BE2C (cell line): ENCODE measurements at regions not wholly inside any gene's neighbourhood (a gene's known extent, or its start where the extent isn't known, plus 50 kb on each side); places are given as distances from the start of the nearest gene placed in this dataset.

Experiments used
- DNase-seq: peaks from one replicate; pipeline ENCODE4 v3.0.0-alpha.2; 2020
- H3K27me3 ChIP-seq: fragments of 250-450 bp; sonication (Bioruptor Pico); 2 replicates; pipeline ENCODE4 v1.5.1; 2020; ENCODE audit warnings: mild to moderate bottlenecking
- H3K36me3 ChIP-seq: fragments of 250-450 bp; sonication (Bioruptor Pico); 2 replicates; pipeline ENCODE4 v1.5.1; 2020; ENCODE audit warnings: mild to moderate bottlenecking
- H3K4me1 ChIP-seq: fragments of 250-450 bp; sonication (Bioruptor Pico); 2 replicates; pipeline ENCODE4 v1.5.1; 2020
- H3K4me3 ChIP-seq: 2 replicates; pipeline ENCODE4 v1.5.1; 2011; ENCODE audit warnings: low read depth, low read length
- H3K9me3 ChIP-seq: fragments of 250-450 bp; sonication (Bioruptor Pico); 2 replicates; pipeline ENCODE4 v1.5.1; 2020
- TF ChIP-seq, protein P1 (sequence below): IDR thresholded peaks from 2 replicates; pipeline ENCODE4 v1.5.1; 2012; ENCODE audit warnings: mild to moderate bottlenecking, low read depth, low read length

GRCh38 chr2:409523-409922, 121.6 kb upstream of the ALKAL2 start:
- Histone ChIP-seq H3K9me3 (no peaks in the 10 kb centered on the region), H3K27me3 (no peaks in the 10 kb centered on the region), H3K4me1 (no peaks in the 10 kb centered on the region), H3K4me3 (no peak overlapping the region), H3K36me3 (no peaks in the 10 kb centered on the region)
- DNase-seq = no peak
- TF ChIP-seq, protein P1, sequence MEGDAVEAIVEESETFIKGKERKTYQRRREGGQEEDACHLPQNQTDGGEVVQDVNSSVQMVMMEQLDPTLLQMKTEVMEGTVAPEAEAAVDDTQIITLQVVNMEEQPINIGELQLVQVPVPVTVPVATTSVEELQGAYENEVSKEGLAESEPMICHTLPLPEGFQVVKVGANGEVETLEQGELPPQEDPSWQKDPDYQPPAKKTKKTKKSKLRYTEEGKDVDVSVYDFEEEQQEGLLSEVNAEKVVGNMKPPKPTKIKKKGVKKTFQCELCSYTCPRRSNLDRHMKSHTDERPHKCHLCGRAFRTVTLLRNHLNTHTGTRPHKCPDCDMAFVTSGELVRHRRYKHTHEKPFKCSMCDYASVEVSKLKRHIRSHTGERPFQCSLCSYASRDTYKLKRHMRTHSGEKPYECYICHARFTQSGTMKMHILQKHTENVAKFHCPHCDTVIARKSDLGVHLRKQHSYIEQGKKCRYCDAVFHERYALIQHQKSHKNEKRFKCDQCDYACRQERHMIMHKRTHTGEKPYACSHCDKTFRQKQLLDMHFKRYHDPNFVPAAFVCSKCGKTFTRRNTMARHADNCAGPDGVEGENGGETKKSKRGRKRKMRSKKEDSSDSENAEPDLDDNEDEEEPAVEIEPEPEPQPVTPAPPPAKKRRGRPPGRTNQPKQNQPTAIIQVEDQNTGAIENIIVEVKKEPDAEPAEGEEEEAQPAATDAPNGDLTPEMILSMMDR = no peak

DNA sequence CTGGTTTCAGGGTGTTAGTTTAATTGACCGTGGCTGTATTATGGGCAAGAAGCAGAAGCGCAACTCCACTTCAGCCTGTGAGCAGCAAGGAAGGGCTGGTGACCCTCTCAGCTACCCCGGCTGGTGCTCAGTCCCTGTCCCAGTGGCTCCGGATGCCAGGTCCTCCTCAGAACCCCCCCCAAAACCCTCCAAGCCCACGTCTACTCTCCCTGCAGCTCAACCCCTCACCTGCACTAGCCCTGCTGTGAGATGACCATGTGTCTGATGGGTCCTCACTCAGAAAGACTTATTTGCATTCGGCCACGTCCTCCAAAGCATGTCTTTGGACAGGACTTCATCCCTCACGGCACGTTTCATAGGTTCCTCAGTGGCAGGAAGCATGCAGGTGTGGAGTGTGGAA, 119.7 kb upstream of the ALKAL2 start:
- no peaks in the 10 kb centered on the region for H3K4me1 ChIP-seq
- H3K4me3 ChIP-seq = no peak overlapping the region
- H3K9me3 ChIP-seq = no peaks in the 10 kb centered on the region
- no peak for DNase-seq
- no peaks in the 10 kb centered on the region for H3K27me3 ChIP-seq
- no peaks in the 10 kb centered on the region for H3K36me3 ChIP-seq
- TF ChIP-seq, protein P1 = no peak

DNA sequence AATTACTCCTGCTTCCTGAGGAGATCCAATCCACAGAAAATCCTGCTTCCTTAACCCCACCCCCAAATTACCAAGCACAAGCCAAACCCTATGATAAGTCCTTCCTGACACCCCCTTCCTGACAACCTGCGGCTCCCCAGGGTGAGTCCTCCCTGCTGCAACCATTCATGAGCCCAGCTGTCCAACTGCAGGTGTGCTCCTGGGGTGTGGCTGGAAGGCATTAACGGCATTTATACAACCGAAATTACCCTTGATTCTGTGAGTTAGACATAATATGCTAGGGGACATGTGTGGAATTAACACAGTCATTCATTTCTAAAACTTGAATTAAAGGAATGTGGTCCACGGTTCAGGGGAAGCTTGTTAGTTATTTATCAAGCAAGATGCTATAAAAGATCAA, 119.0 kb upstream of the ALKAL2 start:
- TF ChIP-seq, protein P1 = no peak
- Histone ChIP-seq H3K9me3 (no peaks in the 10 kb centered on the region), H3K27me3 (no peaks in the 10 kb centered on the region), H3K36me3 (no peaks in the 10 kb centered on the region), H3K4me1 (no peaks in the 10 kb centered on the region), H3K4me3 (no peak overlapping the region)
- DNase-seq = no peak

GRCh38 chr2:406231-406630, 118.3 kb upstream of the ALKAL2 start:
- H3K9me3 ChIP-seq = no peaks in the 10 kb centered on the region
- H3K4me3 ChIP-seq = no peak overlapping the region
- no peaks in the 10 kb centered on the region for H3K27me3 ChIP-seq
- no peak for DNase-seq
- H3K36me3 ChIP-seq = no peaks in the 10 kb centered on the region
- TF ChIP-seq, protein P1 = no peak
- H3K4me1 ChIP-seq = no peaks in the 10 kb centered on the region

DNA sequence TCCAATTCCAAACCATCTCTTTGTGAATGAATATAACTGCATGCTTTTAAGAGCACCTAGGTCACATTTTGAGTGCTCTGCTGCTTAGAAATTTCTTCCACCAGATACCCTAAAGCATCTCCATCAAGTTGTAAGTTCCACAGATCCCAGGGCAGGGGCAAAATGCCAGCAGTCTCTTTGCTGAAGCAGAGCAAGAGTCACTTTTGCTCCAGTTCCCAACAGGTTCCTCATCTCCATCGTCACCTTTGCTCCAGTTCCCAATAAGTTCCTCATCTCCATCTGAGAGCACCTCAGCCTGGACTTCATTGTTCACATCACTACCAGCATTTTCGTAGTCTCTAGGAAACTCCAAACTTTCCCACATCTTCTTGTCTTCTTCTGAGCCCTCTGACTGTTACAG, 116.7 kb upstream of the ALKAL2 start:
- TF ChIP-seq, protein P1 = no peak
- no peaks in the 10 kb centered on the region for H3K36me3 ChIP-seq
- H3K4me3 ChIP-seq = no peak overlapping the region
- H3K9me3 ChIP-seq = no peaks in the 10 kb centered on the region
- no peaks in the 10 kb centered on the region for H3K27me3 ChIP-seq
- no peak for DNase-seq
- no peaks in the 10 kb centered on the region for H3K4me1 ChIP-seq

- no peak for DNase-seq
- no peaks in the 10 kb centered on the region for H3K36me3 ChIP-seq
- TF ChIP-seq, protein P1 = no peak
- H3K4me1 ChIP-seq = no peaks in the 10 kb centered on the region
- H3K4me3 ChIP-seq = no peak overlapping the region
- H3K9me3 ChIP-seq = no peaks in the 10 kb centered on the region
- no peaks in the 10 kb centered on the region for H3K27me3 ChIP-seq
These were observed 115.8 kb upstream of the ALKAL2 start for GRCh38 chr2:403682-404081.
